NB4 (cell line): ENCODE measurements at regions not wholly inside any gene's neighbourhood (a gene's known extent, or its start where the extent isn't known, plus 50 kb on each side); places are given as distances from the start of the nearest gene placed in this dataset.

Experiments
- CTCF ChIP-seq: IDR thresholded peaks from one replicate; pipeline ENCODE4 v1.5.1; 2012; ENCODE audit warnings: low read depth, low read length
- MYC ChIP-seq: IDR thresholded peaks from 2 replicates; pipeline ENCODE4 v1.6.1; 2011; ENCODE audit warnings: low read depth, low read length
- POLR2A ChIP-seq: IDR thresholded peaks from 2 replicates; pipeline ENCODE4 v1.6.1; 2011; ENCODE audit warnings: mild to moderate bottlenecking; ENCODE audit not compliant: insufficient read length; ENCODE audit errors: extremely low read depth
- TF ChIP-seq, protein P1 (sequence below): IDR thresholded peaks from 2 replicates; pipeline ENCODE4 v1.6.1; 2011; ENCODE audit warnings: low read depth, low read length

DNA sequence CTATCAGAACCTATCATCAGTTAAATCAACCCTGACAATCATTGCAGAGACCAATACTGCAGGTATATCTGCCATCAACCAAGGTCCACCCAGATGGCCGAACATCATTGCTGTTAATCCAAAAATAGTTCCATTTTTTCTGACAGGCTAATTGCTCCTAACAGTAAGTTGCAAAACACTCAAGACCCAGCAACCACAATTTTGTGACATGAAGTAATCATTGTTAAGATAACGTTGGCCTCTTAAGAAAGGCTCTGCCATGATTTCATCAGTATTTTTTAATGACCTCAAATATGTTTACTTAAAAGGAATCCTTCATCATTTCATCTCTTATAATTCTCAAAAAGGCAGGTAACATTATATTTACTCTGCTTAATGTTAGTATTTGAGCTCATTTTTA is 553.4 kb upstream of the POM121L12 start:
- TF ChIP-seq, protein P1, sequence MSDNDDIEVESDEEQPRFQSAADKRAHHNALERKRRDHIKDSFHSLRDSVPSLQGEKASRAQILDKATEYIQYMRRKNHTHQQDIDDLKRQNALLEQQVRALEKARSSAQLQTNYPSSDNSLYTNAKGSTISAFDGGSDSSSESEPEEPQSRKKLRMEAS = no peak
- no peak for TF ChIP-seq CTCF
- TF ChIP-seq POLR2A = no peak
- no peak for TF ChIP-seq MYC
